ENCODE measurements at regions not wholly inside any gene's neighbourhood (a gene's known extent, or its start where the extent isn't known, plus 50 kb on each side); places are given as distances from the start of the nearest gene placed in this dataset.

DNA sequence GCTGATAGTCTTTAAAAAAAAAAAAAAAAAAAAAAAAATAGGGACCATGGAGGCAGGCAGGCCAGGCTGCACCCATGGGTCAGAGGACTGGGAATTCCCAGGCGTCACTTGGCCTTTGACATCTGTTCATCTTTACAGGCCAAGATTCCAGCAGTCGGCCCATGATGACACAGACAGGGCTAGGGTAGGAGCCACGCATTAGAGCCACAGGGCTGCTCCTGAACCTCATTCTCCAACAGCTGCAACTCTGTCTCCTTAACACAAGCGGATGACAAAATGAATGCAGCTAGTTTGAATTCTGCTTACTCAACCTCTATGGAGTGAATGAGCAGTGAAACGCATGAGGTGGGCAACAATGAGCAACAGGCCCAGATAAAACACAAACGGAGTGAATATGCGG is 126.4 kb downstream of the LY86 start:
- Histone ChIP-seq H3K36me3 (no peaks in the 10 kb centered on the region), H3K9me3 (no peaks in the 10 kb centered on the region), H3K4me3 (no peak overlapping the region), H3K4me1 (peaks cover 0 to 60% (median 32%) of the 10 kb centered on the region in 12 donors), H3K27ac (peak overlapping the region in 1 of 12 donors; percentile 58), H3K27me3 (no peaks in the 10 kb centered on the region)
- 75 to 83% (median 80%) methylated on average over 7 of the region's 7 CpGs for WGBS, 4 donors
- intact Hi-C loops (cut with DNase I), result no loop called here
- TF ChIP-seq POLR2A (IDR thresholded peaks at IDR 0.05) (no peak), CTCF (IDR thresholded peaks at IDR 0.05) (no peak)
- no peak for ATAC-seq
- DNase-seq, result no peak

- Histone ChIP-seq H3K4me1 (peaks cover 0 to 60% (median 32%) of the 10 kb centered on the region in 12 donors), H3K27me3 (no peaks in the 10 kb centered on the region), H3K36me3 (no peaks in the 10 kb centered on the region), H3K4me3 (no peak overlapping the region), H3K27ac (no peak overlapping the region), H3K9me3 (no peaks in the 10 kb centered on the region)
- DNase-seq, result no peak
- no peak for ATAC-seq
- WGBS, 4 donors, result 60 to 65% (median 62%) methylated on average over 3 of the region's 3 CpGs
- TF ChIP-seq CTCF (IDR thresholded peaks at IDR 0.05) (no peak), POLR2A (IDR thresholded peaks at IDR 0.05) (no peak)
- intact Hi-C loops (cut with DNase I), result no loop called here
Observed at GRCh38 chr6:6715465-6715864, 126.9 kb downstream of the LY86 start.

DNA sequence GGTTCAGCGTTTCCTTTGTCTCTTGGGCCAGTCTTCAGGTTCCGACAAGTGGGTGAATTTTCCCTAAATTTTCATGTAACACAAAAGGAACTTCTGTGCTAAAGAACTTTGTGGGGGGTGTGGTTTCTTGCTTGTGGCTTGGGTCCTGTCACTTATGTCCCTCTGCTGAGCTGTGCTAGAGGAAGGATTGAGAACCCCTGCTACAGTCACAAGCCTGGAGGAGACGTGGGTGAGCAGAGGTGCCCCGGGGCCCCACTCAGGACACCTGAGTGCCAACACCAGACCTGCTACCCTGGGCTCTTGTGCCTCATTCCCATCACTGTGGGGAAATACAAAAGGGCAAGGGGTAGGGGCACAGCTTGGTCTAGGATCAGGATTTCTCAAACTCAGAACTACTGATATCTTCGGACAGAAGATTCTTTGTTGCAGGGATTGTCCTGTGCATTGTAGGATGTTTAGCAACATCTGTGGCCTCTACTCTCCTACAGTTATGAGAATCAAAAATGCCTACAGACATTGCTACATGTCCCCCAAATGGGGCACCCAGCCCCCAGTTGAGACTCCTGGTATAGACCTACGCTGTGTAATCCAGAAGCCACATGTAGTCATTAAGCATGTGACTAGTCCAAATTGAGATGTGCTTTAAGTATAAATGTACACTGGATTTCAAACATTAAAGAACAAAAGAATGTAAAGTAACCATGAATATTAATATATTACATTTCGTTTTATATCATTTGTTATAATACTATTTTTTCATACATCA is 128.7 kb downstream of the LY86 start:
- DNase-seq (no peak), ATAC-seq (no peak)
- H3K9me3 ChIP-seq, result no peaks in the 10 kb centered on the region
- H3K4me1 ChIP-seq, result peaks cover 0 to 57% (median 31%) of the 10 kb centered on the region in 12 donors
- intact Hi-C loops (cut with DNase I), result no loop called here
- H3K36me3 ChIP-seq, result no peaks in the 10 kb centered on the region
- WGBS, 4 donors, result 84 to 93% (median 90%) methylated on average over 7 of the region's 7 CpGs
- no peak overlapping the region for H3K4me3 ChIP-seq
- TF ChIP-seq CTCF (IDR thresholded peaks at IDR 0.05) (no peak), POLR2A (IDR thresholded peaks at IDR 0.05) (no peak)
- H3K27me3 ChIP-seq, result no peaks in the 10 kb centered on the region
- H3K27ac ChIP-seq, result peak overlapping the region in 8 of 12 donors; percentile 26 to 74 (median 42)

- WGBS, 4 donors, result 42 to 59% (median 54%) methylated on average over 3 of the region's 3 CpGs
- DNase-seq (peak in 3 of 5 donors; percentile 53 to 65 (median 61)), ATAC-seq (peak; percentile 33 to 91 (median 70))
- Histone ChIP-seq H3K4me1 (peaks cover 0 to 57% (median 26%) of the 10 kb centered on the region in 12 donors), H3K4me3 (no peak overlapping the region), H3K36me3 (no peaks in the 10 kb centered on the region), H3K27ac (peak overlapping the region in 10 of 12 donors; percentile 26 to 74 (median 42)), H3K27me3 (no peaks in the 10 kb centered on the region), H3K9me3 (no peaks in the 10 kb centered on the region)
- intact Hi-C loops (cut with DNase I), result no loop called here
- TF ChIP-seq POLR2A (IDR thresholded peaks at IDR 0.05) (no peak), CTCF (IDR thresholded peaks at IDR 0.05) (no peak)
Observed at GRCh38 chr6:6717953-6718352, 129.4 kb downstream of the LY86 start.

Measured in heart left ventricle (tissue), 16 donors.